WTC11 (cell line): ENCODE measurements at regions not wholly inside any gene's neighbourhood (a gene's known extent, or its start where the extent isn't known, plus 50 kb on each side); places are given as distances from the start of the nearest gene placed in this dataset.

Experiments used
- ATAC-seq: fragments of 200-7000 bp; cut with Tn5 transposase; 2 replicates; pipeline ENCODE4 v1.10.0; 2021; ENCODE audit warnings: mild to moderate bottlenecking, moderate library complexity
- CTCF ChIA-PET: fragments of 300-600 bp; sonication (Branson Sonifier 250); formaldehyde crosslinking; loops from one replicate; lab custom pipeline; 2021; ENCODE audit warnings: antibody characterized with exemption; lab: Charles Lee
- POLR2A ChIA-PET: fragments of 350-600 bp; sonication (Branson Sonifier 250); formaldehyde crosslinking; loops from one replicate; lab custom pipeline; 2021; ENCODE audit warnings: antibody characterized with exemption; lab: Charles Lee
- DNase-seq: peaks from one replicate; pipeline ENCODE4 v3.0.0; 2021; ENCODE audit warnings: low spot score
- H3K27ac Mint-ChIP-seq: 2 replicates; pipeline ENCODE4 v1.8.0; 2021; ENCODE audit warnings: mixed read lengths
- H3K27me3 Mint-ChIP-seq: 2 replicates; pipeline ENCODE4 v1.8.0; 2021; ENCODE audit warnings: low read depth, mild to moderate bottlenecking, moderate library complexity, mixed read lengths
- H3K36me3 Mint-ChIP-seq: 2 replicates; pipeline ENCODE4 v1.8.0; 2021; ENCODE audit warnings: mixed read lengths
- H3K4me1 Mint-ChIP-seq: 2 replicates; pipeline ENCODE4 v1.8.0; 2022; ENCODE audit warnings: mixed read lengths
- H3K4me3 Mint-ChIP-seq: 2 replicates; pipeline ENCODE4 v1.8.0; 2021; ENCODE audit warnings: mild to moderate bottlenecking, moderate library complexity, mixed read lengths
- H3K9me3 Mint-ChIP-seq: 2 replicates; pipeline ENCODE4 v1.8.0; 2021; ENCODE audit warnings: mixed read lengths
- ELF4 ChIP-seq: sonication (generic); formaldehyde crosslinking; IDR thresholded peaks from 2 replicates; pipeline ENCODE4 v1.8.1; 2022; ENCODE audit warnings: low read depth, mild to moderate bottlenecking, moderate library complexity, missing genetic modification reagents
- EMX1 ChIP-seq: fragments of 250-450 bp; sonication (Bioruptor Pico); IDR thresholded peaks from 2 replicates; pipeline ENCODE4 v1.8.0; 2021; ENCODE audit warnings: mild to moderate bottlenecking
- NFATC4 ChIP-seq: fragments of 250-450 bp; sonication (Bioruptor Pico); IDR thresholded peaks from 2 replicates; pipeline ENCODE4 v1.9.0; 2021; ENCODE audit warnings: mild to moderate bottlenecking
- NFYB ChIP-seq: sonication (generic); formaldehyde crosslinking; conservative IDR thresholded peaks from 2 replicates; pipeline ENCODE4 v1.8.0; 2022; ENCODE audit warnings: low read depth, missing genetic modification reagents
- SMAD4 ChIP-seq: sonication (generic); formaldehyde crosslinking; IDR thresholded peaks from 2 replicates; pipeline ENCODE4 v1.8.0; 2022; ENCODE audit warnings: mild to moderate bottlenecking, missing genetic modification reagents
- TCF7 ChIP-seq: sonication (generic); formaldehyde crosslinking; IDR thresholded peaks from 2 replicates; pipeline ENCODE4 v1.8.0; 2022; ENCODE audit warnings: mild to moderate bottlenecking, low read depth, missing genetic modification reagents, moderate library complexity
- ZNF232 ChIP-seq: sonication (generic); formaldehyde crosslinking; IDR thresholded peaks from 2 replicates; pipeline ENCODE4 v1.8.0; 2022; ENCODE audit warnings: mild to moderate bottlenecking, missing genetic modification reagents
- TF ChIP-seq, protein P1 (sequence below): fragments of 250-450 bp; sonication (Bioruptor Pico); IDR thresholded peaks from 2 replicates; pipeline ENCODE4 v2.1.2; 2022; ENCODE audit warnings: mild to moderate bottlenecking, moderate library complexity
- TF ChIP-seq, protein P2 (sequence below): sonication (generic); formaldehyde crosslinking; IDR thresholded peaks from 2 replicates; pipeline ENCODE4 v1.8.0; 2023; ENCODE audit warnings: missing genetic modification reagents
- TF ChIP-seq, protein P3 (sequence below): sonication (generic); formaldehyde crosslinking; IDR thresholded peaks from 2 replicates; pipeline ENCODE4 v1.8.1; 2022; ENCODE audit warnings: mild to moderate bottlenecking, missing genetic modification reagents, moderate library complexity, borderline replicate concordance
- TF ChIP-seq, protein P4 (sequence below): fragments of 250-450 bp; sonication (Bioruptor Pico); IDR thresholded peaks from 2 replicates; pipeline ENCODE4 v1.8.0; 2021; ENCODE audit warnings: mild to moderate bottlenecking
- TF ChIP-seq, protein P5 (sequence below): sonication (generic); formaldehyde crosslinking; IDR thresholded peaks from 2 replicates; pipeline ENCODE4 v1.8.0; 2023; ENCODE audit warnings: mild to moderate bottlenecking, missing genetic modification reagents
- TF ChIP-seq, protein P6 (sequence below): fragments of 250-450 bp; sonication (Bioruptor Pico); IDR thresholded peaks from 2 replicates; pipeline ENCODE4 v1.9.0; 2021; ENCODE audit warnings: moderate library complexity, mild to moderate bottlenecking, inconsistent platforms, borderline replicate concordance
- TF ChIP-seq, protein P7 (sequence below): sonication (generic); formaldehyde crosslinking; IDR thresholded peaks from 2 replicates; pipeline ENCODE4 v1.8.1; 2022; ENCODE audit warnings: low read depth, mild to moderate bottlenecking, moderate library complexity, missing genetic modification reagents, borderline replicate concordance
- TF ChIP-seq, protein P8 (sequence below): sonication (generic); formaldehyde crosslinking; IDR thresholded peaks from 2 replicates; pipeline ENCODE4 v1.8.0; 2022; ENCODE audit warnings: mild to moderate bottlenecking, missing genetic modification reagents
- TF ChIP-seq, protein P9 (sequence below): sonication (generic); formaldehyde crosslinking; IDR thresholded peaks from 2 replicates; pipeline ENCODE4 v1.8.1; 2022; ENCODE audit warnings: missing genetic modification reagents, borderline replicate concordance

DNA sequence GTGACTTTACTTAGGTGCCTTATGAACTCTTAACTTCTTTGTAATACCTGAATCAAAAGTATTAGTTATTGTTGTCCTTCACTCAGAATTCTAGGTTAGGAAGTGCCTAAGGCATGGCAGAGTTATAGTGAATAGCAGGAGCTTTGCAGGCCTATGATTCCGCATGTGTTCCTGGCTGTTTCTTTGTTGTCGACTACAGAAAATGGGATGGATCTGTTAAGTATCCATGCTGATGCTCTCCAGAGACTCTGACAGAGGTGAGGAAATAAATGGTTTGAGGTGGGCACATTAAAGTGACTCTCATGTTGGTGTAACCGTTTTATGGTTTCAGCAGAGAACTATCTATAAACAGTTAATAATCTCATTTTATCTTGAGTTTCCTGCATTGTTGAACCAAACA lies 1601.3 kb downstream of the PCDH7 start:
- Mint-ChIP-seq H3K4me1 (no peaks in the 10 kb centered on the region), H3K27me3 (no peaks in the 10 kb centered on the region), H3K4me3 (no peak overlapping the region), H3K9me3 (peaks cover 56% of the 10 kb centered on the region), H3K27ac (no peak overlapping the region), H3K36me3 (peaks cover 3% of the 10 kb centered on the region)
- POLR2A ChIA-PET, result no interaction called here
- DNase-seq (no peak), ATAC-seq (no peak)
- CTCF ChIA-PET, result no interaction called here
- TF ChIP-seq NFATC4 (CRISPR knock-in tag) (no peak), TCF7 (no peak), NFYB (CRISPR knock-in tag) (no peak), EMX1 (CRISPR knock-in tag) (no peak), ZNF232 (no peak), ELF4 (CRISPR knock-in tag) (no peak)
- TF ChIP-seq, protein P1, sequence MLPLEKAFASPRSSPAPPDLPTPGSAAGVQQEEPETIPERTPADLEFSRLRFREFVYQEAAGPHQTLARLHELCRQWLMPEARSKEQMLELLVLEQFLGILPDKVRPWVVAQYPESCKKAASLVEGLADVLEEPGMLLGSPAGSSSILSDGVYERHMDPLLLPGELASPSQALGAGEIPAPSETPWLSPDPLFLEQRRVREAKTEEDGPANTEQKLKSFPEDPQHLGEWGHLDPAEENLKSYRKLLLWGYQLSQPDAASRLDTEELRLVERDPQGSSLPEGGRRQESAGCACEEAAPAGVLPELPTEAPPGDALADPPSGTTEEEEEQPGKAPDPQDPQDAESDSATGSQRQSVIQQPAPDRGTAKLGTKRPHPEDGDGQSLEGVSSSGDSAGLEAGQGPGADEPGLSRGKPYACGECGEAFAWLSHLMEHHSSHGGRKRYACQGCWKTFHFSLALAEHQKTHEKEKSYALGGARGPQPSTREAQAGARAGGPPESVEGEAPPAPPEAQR (CRISPR knock-in tag), result no peak
- TF ChIP-seq, protein P2, sequence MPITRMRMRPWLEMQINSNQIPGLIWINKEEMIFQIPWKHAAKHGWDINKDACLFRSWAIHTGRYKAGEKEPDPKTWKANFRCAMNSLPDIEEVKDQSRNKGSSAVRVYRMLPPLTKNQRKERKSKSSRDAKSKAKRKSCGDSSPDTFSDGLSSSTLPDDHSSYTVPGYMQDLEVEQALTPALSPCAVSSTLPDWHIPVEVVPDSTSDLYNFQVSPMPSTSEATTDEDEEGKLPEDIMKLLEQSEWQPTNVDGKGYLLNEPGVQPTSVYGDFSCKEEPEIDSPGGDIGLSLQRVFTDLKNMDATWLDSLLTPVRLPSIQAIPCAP (CRISPR knock-in tag), result no peak
- TF ChIP-seq, protein P3, sequence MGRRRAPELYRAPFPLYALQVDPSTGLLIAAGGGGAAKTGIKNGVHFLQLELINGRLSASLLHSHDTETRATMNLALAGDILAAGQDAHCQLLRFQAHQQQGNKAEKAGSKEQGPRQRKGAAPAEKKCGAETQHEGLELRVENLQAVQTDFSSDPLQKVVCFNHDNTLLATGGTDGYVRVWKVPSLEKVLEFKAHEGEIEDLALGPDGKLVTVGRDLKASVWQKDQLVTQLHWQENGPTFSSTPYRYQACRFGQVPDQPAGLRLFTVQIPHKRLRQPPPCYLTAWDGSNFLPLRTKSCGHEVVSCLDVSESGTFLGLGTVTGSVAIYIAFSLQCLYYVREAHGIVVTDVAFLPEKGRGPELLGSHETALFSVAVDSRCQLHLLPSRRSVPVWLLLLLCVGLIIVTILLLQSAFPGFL (CRISPR knock-in tag), result no peak
- TF ChIP-seq, protein P4, sequence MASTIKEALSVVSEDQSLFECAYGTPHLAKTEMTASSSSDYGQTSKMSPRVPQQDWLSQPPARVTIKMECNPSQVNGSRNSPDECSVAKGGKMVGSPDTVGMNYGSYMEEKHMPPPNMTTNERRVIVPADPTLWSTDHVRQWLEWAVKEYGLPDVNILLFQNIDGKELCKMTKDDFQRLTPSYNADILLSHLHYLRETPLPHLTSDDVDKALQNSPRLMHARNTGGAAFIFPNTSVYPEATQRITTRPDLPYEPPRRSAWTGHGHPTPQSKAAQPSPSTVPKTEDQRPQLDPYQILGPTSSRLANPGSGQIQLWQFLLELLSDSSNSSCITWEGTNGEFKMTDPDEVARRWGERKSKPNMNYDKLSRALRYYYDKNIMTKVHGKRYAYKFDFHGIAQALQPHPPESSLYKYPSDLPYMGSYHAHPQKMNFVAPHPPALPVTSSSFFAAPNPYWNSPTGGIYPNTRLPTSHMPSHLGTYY, result no peak
- TF ChIP-seq, protein P5, sequence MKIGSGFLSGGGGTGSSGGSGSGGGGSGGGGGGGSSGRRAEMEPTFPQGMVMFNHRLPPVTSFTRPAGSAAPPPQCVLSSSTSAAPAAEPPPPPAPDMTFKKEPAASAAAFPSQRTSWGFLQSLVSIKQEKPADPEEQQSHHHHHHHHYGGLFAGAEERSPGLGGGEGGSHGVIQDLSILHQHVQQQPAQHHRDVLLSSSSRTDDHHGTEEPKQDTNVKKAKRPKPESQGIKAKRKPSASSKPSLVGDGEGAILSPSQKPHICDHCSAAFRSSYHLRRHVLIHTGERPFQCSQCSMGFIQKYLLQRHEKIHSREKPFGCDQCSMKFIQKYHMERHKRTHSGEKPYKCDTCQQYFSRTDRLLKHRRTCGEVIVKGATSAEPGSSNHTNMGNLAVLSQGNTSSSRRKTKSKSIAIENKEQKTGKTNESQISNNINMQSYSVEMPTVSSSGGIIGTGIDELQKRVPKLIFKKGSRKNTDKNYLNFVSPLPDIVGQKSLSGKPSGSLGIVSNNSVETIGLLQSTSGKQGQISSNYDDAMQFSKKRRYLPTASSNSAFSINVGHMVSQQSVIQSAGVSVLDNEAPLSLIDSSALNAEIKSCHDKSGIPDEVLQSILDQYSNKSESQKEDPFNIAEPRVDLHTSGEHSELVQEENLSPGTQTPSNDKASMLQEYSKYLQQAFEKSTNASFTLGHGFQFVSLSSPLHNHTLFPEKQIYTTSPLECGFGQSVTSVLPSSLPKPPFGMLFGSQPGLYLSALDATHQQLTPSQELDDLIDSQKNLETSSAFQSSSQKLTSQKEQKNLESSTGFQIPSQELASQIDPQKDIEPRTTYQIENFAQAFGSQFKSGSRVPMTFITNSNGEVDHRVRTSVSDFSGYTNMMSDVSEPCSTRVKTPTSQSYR, result no peak
- TF ChIP-seq, protein P6, sequence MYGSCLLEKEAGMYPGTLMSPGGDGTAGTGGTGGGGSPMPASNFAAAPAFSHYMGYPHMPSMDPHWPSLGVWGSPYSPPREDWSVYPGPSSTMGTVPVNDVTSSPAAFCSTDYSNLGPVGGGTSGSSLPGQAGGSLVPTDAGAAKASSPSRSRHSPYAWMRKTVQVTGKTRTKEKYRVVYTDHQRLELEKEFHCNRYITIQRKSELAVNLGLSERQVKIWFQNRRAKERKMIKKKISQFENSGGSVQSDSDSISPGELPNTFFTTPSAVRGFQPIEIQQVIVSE, result no peak
- TF ChIP-seq, protein P7, sequence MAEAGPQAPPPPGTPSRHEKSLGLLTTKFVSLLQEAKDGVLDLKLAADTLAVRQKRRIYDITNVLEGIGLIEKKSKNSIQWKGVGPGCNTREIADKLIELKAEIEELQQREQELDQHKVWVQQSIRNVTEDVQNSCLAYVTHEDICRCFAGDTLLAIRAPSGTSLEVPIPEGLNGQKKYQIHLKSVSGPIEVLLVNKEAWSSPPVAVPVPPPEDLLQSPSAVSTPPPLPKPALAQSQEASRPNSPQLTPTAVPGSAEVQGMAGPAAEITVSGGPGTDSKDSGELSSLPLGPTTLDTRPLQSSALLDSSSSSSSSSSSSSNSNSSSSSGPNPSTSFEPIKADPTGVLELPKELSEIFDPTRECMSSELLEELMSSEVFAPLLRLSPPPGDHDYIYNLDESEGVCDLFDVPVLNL (CRISPR knock-in tag), result no peak

DNA sequence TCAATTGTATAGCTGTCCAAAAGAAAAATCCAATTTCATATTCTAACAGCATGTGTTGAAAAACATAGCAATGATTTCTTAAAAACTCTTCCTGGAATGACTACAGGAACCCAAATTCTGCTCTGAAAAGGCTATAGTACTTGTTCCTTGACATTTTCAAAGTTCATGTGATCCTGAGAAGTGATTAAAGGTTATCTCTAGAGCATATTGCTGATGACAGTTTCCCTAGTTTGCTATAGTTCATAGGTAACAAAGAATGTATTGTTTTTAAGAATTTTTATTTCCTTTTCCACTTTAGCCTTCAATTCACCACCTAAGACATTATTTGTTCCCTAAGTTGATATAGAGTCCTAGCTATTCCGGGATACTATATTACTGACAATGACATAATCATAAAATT lies 1614.6 kb downstream of the PCDH7 start:
- CTCF ChIA-PET, result no interaction called here
- no peaks in the 10 kb centered on the region for H3K9me3 Mint-ChIP-seq
- POLR2A ChIA-PET, result no interaction called here
- no peak overlapping the region for H3K27ac Mint-ChIP-seq
- H3K36me3 Mint-ChIP-seq, result no peaks in the 10 kb centered on the region
- DNase-seq (no peak), ATAC-seq (no peak)
- H3K27me3 Mint-ChIP-seq, result no peaks in the 10 kb centered on the region
- H3K4me3 Mint-ChIP-seq, result no peak overlapping the region
- no peak for TF ChIP-seq SMAD4 (CRISPR knock-in tag)
- TF ChIP-seq, protein P8, sequence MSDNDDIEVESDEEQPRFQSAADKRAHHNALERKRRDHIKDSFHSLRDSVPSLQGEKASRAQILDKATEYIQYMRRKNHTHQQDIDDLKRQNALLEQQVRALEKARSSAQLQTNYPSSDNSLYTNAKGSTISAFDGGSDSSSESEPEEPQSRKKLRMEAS (CRISPR knock-in tag), result no peak
- TF ChIP-seq, protein P9, sequence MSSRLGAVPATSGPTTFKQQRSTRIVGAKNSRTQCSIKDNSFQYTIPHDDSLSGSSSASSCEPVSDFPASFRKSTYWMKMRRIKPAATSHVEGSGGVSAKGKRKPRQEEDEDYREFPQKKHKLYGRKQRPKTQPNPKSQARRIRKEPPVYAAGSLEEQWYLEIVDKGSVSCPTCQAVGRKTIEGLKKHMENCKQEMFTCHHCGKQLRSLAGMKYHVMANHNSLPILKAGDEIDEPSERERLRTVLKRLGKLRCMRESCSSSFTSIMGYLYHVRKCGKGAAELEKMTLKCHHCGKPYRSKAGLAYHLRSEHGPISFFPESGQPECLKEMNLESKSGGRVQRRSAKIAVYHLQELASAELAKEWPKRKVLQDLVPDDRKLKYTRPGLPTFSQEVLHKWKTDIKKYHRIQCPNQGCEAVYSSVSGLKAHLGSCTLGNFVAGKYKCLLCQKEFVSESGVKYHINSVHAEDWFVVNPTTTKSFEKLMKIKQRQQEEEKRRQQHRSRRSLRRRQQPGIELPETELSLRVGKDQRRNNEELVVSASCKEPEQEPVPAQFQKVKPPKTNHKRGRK (CRISPR knock-in tag), result no peak
- H3K4me1 Mint-ChIP-seq, result no peaks in the 10 kb centered on the region
